GM21423 (cell line): ENCODE measurements at regions not wholly inside any gene's neighbourhood (a gene's known extent, or its start where the extent isn't known, plus 50 kb on each side); places are given as distances from the start of the nearest gene placed in this dataset.
"Not testable (repeated sequence)": the region's sequence is repeated elsewhere in the genome, so short reads cannot be mapped to it uniquely, and the experiment has no call there.

Experiments used
- ATAC-seq: cut with Tn5 transposase; IDR thresholded peaks from one replicate; pipeline ENCODE4 v1.9.1; 2021; ENCODE audit warnings: mild to moderate bottlenecking, moderate library complexity; ENCODE audit not compliant: unreplicated experiment

DNA sequence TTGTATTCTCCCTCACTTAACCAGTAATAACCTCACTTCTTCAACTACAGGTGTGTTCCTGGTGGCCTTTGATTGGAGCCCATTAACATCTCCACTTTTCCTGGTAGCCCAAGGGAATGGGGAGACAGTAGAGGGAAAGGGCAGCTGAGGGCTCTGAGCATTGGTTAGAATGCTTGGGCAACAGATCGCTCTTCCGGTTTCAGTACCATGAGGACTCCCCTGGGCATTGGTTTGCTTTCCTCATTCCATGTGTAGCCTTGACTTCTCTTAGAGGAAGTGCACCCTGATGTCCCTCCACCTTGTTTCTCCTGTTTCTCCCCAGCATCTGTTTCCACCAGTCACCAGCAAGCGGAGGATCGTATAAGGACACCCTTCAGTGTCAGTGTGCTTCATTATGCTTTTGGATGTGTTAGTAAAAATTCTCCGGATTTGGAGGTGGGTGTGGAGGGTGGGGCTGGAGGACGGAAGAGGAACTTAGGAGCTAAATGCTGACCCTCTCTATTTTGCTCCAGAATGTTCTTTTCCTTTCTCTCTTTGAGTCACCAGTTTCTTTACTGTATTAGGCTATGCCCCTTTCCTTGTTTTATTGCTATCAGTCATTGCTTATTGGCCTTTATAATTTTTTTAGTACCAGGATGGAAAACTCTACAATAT, 50.6 kb upstream of the ZNG1B start:
- not testable (repeated sequence) for ATAC-seq

DNA sequence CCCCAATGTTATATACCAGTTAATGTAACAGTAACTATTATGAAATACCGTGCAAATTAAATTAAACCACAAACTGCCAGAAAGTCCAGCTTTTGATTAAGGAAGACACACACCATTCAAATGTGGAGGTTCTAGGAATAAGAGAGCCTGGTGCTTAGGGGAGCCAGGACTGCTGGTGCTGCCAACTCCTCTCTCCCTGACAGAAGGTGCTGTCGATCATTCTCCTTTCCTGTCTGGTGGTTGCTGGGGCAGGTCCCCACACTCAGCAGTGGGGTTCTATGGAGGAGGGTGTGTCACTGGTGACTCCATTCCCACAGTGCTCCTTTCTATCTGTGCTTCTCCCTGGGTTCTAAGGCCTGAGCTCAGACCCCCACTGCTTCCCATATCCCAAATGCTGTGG, 57.9 kb upstream of the ZNG1B start:
- ATAC-seq, result not testable (repeated sequence)

DNA sequence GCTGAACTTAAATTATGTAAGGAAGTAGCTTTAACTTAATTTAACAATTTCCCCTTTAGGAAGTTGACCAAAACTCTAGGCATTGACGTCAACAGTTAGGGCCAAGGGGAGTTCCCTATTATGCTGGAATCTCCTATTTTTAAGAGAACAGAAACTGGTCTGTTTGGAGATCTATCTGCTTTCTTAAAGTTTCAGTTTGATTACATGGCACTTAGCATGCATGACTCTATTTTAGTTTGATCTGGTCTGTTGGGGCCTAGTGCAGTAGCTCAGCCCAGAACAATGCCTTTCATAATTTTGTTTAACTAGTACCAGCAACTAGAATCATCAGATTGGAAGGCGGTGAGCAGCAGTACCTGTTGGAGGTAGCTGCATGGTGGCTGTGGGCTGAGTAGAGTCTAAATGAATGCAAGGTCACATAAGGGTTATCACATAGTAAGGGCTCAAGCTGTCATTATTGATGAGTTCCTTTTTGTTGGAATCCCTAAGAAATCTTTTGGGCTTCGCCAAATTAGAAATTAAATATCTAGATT, 60.5 kb upstream of the ZNG1B start:
- ATAC-seq, result peak; percentile 89

- ATAC-seq, result peak; percentile 14
Observed at GRCh38 chr2:113376253-113376912, 61.1 kb upstream of the ZNG1B start.

- ATAC-seq, result not testable (repeated sequence)
Observed at GRCh38 chr2:113374857-113375256, 62.6 kb upstream of the ZNG1B start.

GRCh38 chr2:113372258-113372834, 65.1 kb upstream of the ZNG1B start:
- not testable (repeated sequence) for ATAC-seq

DNA sequence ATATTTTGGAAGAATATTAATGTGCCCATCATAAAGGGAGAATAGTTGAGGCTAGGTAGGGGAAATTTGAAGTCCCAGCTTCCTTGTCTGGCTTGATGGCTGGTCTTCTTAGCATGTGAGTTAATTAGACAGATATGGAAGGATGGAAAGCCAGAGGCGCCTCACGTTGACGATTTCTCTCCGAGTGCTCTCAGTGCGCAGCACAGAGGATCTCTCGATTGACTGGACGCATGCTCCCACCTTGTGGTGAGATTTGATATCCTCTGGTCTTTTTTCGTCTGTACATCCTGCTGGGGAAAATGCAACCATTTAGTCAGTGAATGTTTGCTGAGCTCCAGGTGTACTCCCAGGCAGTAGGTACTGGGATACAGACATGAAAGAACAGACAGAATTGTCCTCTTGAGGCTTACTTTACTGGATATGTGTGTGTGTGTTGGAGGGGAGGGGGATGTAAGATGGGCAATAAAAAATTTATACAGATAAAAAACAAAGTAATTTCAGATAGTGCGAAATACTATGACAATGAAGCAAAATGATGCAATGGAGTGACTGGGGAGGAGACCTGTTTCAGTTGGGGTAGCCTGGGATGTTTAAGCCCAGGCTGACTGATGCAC, 66.9 kb upstream of the ZNG1B start:
- peak; percentile 60 for ATAC-seq

DNA sequence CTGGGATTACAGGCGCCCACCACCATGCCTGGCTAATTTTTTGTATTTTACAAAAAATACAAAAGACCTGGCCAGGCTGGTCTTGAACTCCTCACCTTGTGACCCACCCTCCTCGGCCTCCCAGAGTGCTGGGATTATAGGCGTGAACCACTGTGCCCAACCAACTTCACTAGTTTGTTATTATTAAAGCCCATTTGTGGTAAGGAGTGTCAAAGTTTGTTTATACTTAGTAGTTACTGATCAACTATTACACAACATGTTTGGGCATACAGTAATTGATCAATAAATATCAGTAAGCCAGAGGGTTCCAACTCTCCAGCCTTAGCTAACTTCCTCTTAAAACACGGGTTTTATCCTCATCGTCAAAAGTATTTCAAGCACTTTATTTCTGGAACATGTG, 67.5 kb upstream of the ZNG1B start:
- no peak for ATAC-seq

DNA sequence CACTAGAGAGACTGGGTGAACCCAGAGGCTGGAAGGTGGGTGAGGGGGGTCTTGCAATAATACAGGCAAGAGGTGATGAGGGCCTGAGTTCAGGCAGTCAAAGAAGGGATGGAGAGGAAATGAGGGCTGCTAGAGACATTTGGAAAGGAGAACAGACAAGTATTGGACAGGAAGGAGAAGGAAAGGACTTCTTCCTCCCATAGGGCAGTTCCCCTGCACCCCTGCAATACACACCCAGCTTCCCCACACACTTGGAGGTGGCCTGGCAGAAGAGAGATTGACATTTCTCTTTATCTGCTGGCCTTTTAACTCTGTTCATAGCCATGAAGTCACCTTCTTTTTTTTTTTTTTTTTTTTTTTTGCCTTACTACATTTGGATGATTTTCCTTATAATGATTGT, 68.9 kb upstream of the ZNG1B start:
- not testable (repeated sequence) for ATAC-seq

- ATAC-seq, result not testable (repeated sequence)
Observed at GRCh38 chr2:113366821-113367220, 70.7 kb upstream of the ZNG1B start.

- not testable (repeated sequence) for ATAC-seq
Observed at GRCh38 chr2:113365791-113366190, 71.7 kb upstream of the ZNG1B start.

DNA sequence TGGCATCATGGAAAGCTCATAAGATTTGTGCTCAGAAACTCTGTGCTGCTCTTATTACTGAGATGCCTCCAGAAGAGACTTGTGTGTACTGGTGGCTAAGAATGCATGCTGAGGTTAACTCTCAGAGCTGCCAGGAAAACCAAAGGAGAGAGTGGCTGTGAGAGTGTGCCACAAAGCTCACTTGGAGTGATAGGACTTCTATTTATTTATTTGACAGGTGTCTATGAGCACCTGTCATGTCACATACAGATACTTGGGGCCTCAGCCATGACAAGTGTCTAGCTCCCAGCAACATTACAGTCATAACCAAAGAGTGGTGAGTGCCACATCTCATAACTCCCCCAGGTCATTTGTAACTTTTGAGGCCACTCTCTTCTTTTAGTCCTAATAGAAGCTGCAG, 72.2 kb upstream of the ZNG1B start:
- ATAC-seq, result not testable (repeated sequence)

- ATAC-seq, result no peak
Observed at GRCh38 chr2:113361051-113361450, 76.4 kb upstream of the ZNG1B start.

DNA sequence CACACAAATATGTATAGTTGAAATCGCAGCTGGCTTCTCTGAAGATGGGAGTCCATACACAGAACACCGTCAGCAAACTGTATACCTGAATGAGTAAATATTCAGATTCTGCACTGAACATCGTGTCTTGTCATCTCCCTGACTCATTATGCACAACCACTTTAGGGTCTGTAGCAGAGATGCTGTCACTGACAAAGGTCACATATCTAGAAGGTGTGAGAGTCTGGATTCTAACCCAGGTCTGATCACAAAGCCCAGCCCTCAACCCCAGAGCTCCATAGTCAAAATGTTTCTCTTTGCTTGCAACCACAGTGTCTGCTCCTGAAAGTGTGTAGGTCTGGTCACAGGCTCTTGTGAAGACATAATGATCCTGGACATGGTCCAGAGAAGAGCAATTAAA, 78.3 kb upstream of the PAX8 start:
- no peak for ATAC-seq

DNA sequence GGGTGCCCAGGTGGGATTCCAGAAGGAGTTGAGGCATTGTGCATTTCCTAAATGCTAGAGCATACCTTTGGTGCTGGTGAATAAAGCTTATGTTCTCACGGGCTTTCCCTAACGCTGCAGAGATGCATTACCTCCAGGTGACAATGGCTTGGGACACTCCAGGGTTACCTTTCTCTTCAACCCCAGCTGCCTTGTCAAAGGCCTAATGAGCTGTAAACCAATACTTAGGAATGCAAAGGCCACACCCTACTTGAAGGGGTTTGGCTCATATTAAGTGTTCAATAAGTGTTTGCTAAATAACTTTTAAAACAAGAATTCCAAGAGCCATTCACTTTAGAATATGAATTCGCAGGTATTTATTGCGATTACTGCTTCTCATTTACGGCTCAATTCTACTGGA, 77.6 kb upstream of the PAX8 start:
- not testable (repeated sequence) for ATAC-seq

DNA sequence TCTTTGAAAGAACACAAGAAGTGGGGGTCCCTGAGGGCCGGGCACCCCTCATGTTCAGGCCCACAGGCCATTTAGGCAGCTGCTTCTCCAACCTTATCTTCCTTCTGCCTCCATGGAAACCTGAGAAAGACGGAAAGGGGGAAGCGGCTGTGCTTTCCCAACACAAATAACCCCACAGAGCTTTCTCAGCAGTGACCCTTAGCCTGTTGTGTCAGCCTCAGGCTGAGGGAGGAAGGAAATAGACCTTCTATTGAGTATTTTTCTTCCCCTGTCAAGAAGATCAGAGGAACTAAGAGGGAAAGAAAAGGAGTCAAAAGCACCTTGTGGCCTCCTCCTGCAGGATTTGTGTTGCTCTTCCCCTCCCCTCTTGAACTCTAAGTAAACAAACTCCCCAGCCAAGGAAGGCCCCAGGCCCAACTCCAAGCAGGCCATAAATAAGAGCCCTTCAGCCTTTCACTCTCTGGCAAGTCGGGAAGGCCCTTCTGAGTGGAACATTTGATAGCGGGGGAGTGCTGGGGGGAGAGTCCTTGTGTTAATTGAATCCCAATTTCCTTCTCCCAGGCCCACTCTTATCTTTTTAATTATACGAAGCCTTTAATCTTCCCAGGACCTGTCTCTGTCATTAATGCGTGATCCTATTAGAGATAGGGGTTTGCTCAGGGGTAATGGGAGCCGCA, 76.8 kb upstream of the PAX8 start:
- ATAC-seq, result not testable (repeated sequence)

GRCh38 chr2:113351375-113352355, 72.9 kb upstream of the PAX8 start:
- no peak for ATAC-seq

DNA sequence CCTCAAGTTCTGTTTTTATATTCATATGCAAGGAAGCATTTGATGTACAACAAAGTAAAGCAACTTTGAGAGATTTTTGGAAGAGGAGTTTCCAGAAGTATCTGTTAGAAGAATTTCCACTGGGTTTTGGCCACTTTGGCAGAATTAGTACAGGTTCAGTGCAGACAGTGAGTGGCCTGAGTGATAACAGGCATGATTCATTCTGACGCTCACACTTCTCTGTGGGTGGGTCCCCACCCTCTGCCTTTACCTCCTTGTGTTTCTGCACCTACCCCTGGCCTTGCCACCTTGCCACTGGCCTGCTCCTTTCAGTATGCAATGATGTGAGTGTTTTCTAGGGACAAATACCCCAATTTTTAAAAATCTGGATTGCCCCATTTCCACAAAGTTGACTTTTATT, 65.1 kb upstream of the PAX8 start:
- ATAC-seq, result not testable (repeated sequence)

DNA sequence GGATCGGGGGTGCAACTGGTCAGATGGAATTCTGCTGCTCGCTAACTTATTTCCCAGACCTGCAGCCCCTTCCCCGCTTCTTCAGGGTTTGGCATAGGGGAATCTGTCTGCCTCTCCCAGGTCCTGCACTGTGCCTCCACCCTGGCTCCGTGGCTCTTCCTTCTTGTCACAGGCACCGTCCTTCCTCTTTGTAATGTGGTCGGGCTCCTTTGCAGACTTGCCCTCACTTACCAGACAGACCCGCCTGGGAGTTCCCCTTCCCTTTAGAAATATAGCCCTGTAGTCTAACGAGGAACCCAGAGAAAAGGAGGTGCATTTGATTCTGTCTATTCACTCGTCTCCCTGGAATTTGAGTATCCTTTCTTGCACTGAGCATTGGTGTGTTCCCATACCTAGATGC, 63.9 kb upstream of the PAX8 start:
- no peak for ATAC-seq

- ATAC-seq, result not testable (repeated sequence)
Observed at GRCh38 chr2:113341870-113342253, 63.1 kb upstream of the PAX8 start.
